ENCODE measurements at regions not wholly inside any gene's neighbourhood (a gene's known extent, or its start where the extent isn't known, plus 50 kb on each side); places are given as distances from the start of the nearest gene placed in this dataset.
"Not testable (repeated sequence)": the region's sequence is repeated elsewhere in the genome, so short reads cannot be mapped to it uniquely, and the experiment has no call there.

- TF ChIP-seq CTCF (IDR thresholded peaks at IDR 0.05) (no peak), POLR2A (IDR thresholded peaks at IDR 0.05) (no peak), EP300 (IDR thresholded peaks at IDR 0.05; ENCODE audit: low read depth) (no peak), POLR2AphosphoS5 (IDR thresholded peaks at IDR 0.05) (no peak)
- intact Hi-C loops (cut with DNase I; ENCODE audit: low total_unique reads) = no loop called here
- Histone ChIP-seq H3K27ac (no peak overlapping the region), H3K4me3 (no peak overlapping the region), H3K4me1 (no peaks in the 10 kb centered on the region), H3K27me3 (no peaks in the 10 kb centered on the region), H3K9me3 (no peaks in the 10 kb centered on the region), H3K36me3 (no peaks in the 10 kb centered on the region)
- DNase-seq = no peak
- in situ Hi-C loops (cut with MboI; ENCODE audit: low pct_ligation_motif_present in 1 of 4, low pct_unique_long_range_greater_than_20kb in 1 of 4, low sequenced_read_pairs in 3 of 4) = no loop called here
Measured at GRCh38 chr7:85685901-85686300, 499.0 kb upstream of the SEMA3D start.

GRCh38 chr7:85682833-85683620, 496.2 kb upstream of the SEMA3D start:
- no peak for DNase-seq
- no peak overlapping the region for H3K27ac ChIP-seq
- 42 to 56% methylated on average over 1 of the region's 1 CpG for WGBS, 2 donors (ENCODE audit: low coverage in 1 of 2)

GRCh38 chr7:85681241-85681640, 494.4 kb upstream of the SEMA3D start:
- DNase-seq = no peak
- H3K4me1 ChIP-seq = no peaks in the 10 kb centered on the region
- no peak overlapping the region for H3K27ac ChIP-seq
- H3K27me3 ChIP-seq = no peaks in the 10 kb centered on the region
- 44 to 69% methylated on average over 2 of the region's 2 CpGs for WGBS, 2 donors (ENCODE audit: low coverage in 1 of 2)
- no peaks in the 10 kb centered on the region for H3K36me3 ChIP-seq
- no peak overlapping the region for H3K4me3 ChIP-seq
- TF ChIP-seq POLR2AphosphoS5 (IDR thresholded peaks at IDR 0.05) (no peak), POLR2A (IDR thresholded peaks at IDR 0.05) (no peak)
- intact Hi-C loops (cut with DNase I; ENCODE audit: low total_unique reads) = no loop called here
- no peaks in the 10 kb centered on the region for H3K9me3 ChIP-seq
- in situ Hi-C loops (cut with MboI; ENCODE audit: low pct_ligation_motif_present in 1 of 4, low pct_unique_long_range_greater_than_20kb in 1 of 4, low sequenced_read_pairs in 3 of 4) = no loop called here

More at GRCh38 chr7:85682833-85683620, 496.2 kb upstream of the SEMA3D start:
- in situ Hi-C loops (cut with MboI; ENCODE audit: low pct_ligation_motif_present in 1 of 4, low pct_unique_long_range_greater_than_20kb in 1 of 4, low sequenced_read_pairs in 3 of 4) = no loop called here
- Histone ChIP-seq H3K4me3 (no peak overlapping the region), H3K36me3 (no peaks in the 10 kb centered on the region), H3K4me1 (no peaks in the 10 kb centered on the region), H3K27me3 (no peaks in the 10 kb centered on the region), H3K9me3 (no peaks in the 10 kb centered on the region)
- no peak for TF ChIP-seq EP300 (IDR thresholded peaks at IDR 0.05; ENCODE audit: low read depth)
- TF ChIP-seq CTCF (IDR thresholded peaks at IDR 0.05) = no peak
- no peak for TF ChIP-seq POLR2A (IDR thresholded peaks at IDR 0.05)
- intact Hi-C loops (cut with DNase I; ENCODE audit: low total_unique reads) = no loop called here

GRCh38 chr7:85675093-85675492, 488.2 kb upstream of the SEMA3D start:
- DNase-seq; H3K27me3 ChIP-seq; intact Hi-C loops (cut with DNase I; ENCODE audit: low total_unique reads); H3K27ac ChIP-seq; H3K4me3 ChIP-seq; H3K9me3 ChIP-seq; H3K4me1 ChIP-seq; H3K36me3 ChIP-seq; in situ Hi-C loops (cut with MboI; ENCODE audit: low pct_ligation_motif_present in 1 of 4, low pct_unique_long_range_greater_than_20kb in 1 of 4, low sequenced_read_pairs in 3 of 4): not testable (repeated sequence)
- 90 to 91% methylated on average over 2 of the region's 2 CpGs for WGBS, 2 donors (ENCODE audit: low coverage in 1 of 2)

DNA sequence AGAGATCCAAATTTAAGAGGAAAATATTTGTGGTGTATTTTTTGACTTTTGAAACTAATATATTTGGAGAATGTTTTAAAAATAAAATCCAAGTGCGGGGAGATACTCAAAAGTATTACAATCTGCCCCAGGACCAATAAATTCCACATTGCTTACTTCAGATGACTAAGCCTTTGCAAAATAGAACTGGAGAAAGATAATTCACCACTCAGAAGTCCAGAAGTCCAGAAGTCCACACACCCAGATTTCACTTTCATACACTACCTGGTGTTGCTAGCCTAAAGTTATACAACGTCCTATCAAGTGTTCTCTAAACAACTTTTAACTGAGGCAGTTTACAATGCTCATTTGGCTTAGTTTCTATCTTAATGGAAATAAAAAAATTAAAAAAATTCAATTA, 487.0 kb upstream of the SEMA3D start:
- intact Hi-C loops (cut with DNase I; ENCODE audit: low total_unique reads) (no loop called here), in situ Hi-C loops (cut with MboI; ENCODE audit: low pct_ligation_motif_present in 1 of 4, low pct_unique_long_range_greater_than_20kb in 1 of 4, low sequenced_read_pairs in 3 of 4) (no loop called here)
- DNase-seq = no peak
- H3K4me3 ChIP-seq = no peak overlapping the region
- H3K27me3 ChIP-seq = no peaks in the 10 kb centered on the region
- no peaks in the 10 kb centered on the region for H3K9me3 ChIP-seq
- H3K4me1 ChIP-seq = no peaks in the 10 kb centered on the region
- no peak for TF ChIP-seq CTCF (IDR thresholded peaks at IDR 0.05)
- no peak for TF ChIP-seq EP300 (IDR thresholded peaks at IDR 0.05; ENCODE audit: low read depth)
- TF ChIP-seq POLR2A (IDR thresholded peaks at IDR 0.05) = no peak
- TF ChIP-seq POLR2AphosphoS5 (IDR thresholded peaks at IDR 0.05) = no peak
- H3K27ac ChIP-seq = no peak overlapping the region
- H3K36me3 ChIP-seq = no peaks in the 10 kb centered on the region
- WGBS, 2 donors (ENCODE audit: low coverage in 1 of 2) = 55 to 65% methylated on average over 2 of the region's 2 CpGs
